ENCODE measurements at regions not wholly inside any gene's neighbourhood (a gene's known extent, or its start where the extent isn't known, plus 50 kb on each side); places are given as distances from the start of the nearest gene placed in this dataset.
A peak's percentile ranks its signal among the peaks of the same experiment; 100 is the strongest.

DNA sequence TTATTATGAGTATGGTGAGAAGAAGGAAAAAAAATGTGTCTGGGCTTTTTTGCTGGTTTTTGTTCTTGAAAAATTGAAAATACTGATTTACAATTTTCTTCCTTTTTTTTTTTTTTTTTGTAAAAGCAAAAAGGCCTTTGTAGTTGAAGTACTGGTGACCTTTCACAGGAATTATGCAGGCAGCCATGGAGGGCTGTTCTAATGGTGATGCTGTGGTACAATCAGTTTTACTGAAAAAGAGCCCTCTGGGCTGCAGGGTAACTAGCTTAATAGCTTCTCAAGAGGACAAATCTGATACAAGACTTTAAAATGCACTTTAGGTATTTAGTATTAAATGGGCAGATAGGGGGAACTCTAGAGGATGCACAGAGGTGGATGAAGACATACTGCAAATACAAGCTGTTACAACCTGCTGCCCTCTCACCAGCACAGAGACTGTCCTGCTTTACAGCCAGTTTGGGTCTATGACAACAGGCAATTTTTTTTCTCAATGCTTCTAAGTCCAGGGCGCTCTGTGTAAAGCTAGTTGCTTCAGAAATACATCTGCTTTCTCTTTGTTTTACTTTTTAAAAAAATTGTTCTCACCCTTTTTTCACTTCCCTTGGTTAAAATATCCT is 61.6 kb upstream of the HS3ST5 start:
- peak; percentile 28 to 85 for DNase-seq

DNA sequence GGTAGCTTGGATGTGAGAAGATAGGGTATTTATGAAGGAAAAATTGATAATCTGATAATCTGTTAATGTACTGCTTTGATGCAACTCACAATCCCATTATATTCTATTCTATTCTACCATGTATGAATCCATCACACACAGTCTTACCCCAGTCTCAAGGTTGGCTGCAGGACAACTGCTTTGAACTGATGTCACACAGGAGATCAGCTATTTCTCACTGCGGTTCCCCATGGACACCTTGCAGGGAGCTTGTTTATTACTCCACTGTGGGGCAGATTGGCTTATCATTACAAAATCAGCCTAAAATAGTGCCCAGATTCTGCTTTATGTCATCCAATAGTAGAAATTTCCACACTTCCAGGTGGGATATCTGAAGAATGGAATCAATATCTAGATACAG is 61.0 kb upstream of the HS3ST5 start:
- peak in 1 of 2 experiments; percentile 4 for DNase-seq

DNA sequence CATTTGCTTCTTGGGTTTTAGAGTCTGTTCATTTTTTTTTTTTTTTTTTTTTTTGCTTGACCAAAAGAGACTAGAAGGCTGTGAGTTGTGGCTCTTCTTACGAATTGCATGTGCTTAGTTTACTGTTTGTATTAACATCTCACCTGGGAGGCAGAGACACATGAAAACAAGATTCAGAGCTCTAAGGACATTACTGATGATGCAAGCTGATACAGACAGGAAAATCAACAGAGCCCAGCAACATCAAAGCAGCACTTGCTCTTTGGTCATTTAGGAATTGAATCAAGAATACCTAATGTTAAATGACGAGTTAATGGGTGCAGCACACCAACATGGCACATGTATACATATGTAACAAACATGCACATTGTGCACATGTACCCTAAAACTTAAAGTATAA is 55.7 kb upstream of the HS3ST5 start:
- no peak for DNase-seq
